Neutrophil (primary cell): ENCODE measurements at regions not wholly inside any gene's neighbourhood (a gene's known extent, or its start where the extent isn't known, plus 50 kb on each side); places are given as distances from the start of the nearest gene placed in this dataset.

Experiments used
- H3K27ac ChIP-seq: fragments of 200-600 bp; sonication (generic); 2 replicates; pipeline ENCODE4 v1.5.1; 2016; ENCODE audit warnings: mild to moderate bottlenecking, moderate library complexity
- H3K27me3 ChIP-seq: fragments of 200-600 bp; sonication (generic); 2 replicates; pipeline ENCODE4 v1.6.0; 2016; ENCODE audit warnings: mild to moderate bottlenecking
- H3K36me3 ChIP-seq: fragments of 200-600 bp; sonication (generic); 2 replicates; pipeline ENCODE4 v1.5.1; 2017
- H3K4me1 ChIP-seq, 2 experiments: fragments of 200-600 bp in 1 of 2; sonication (generic) in 1 of 2; 1 replicate in 1 of 2; 2 replicates in 1 of 2; pipeline versions ENCODE4 v1.5.1 to v1.6.1; 2013 to 2016; ENCODE audit warnings: low read depth in 1 of 2, low read length in 1 of 2, mild to moderate bottlenecking in 1 of 2, moderate library complexity in 1 of 2; ENCODE audit not compliant: control insufficient read depth in 1 of 2, insufficient read depth in 1 of 2
- H3K4me3 ChIP-seq, 2 experiments: fragments of 200-600 bp in 1 of 2; sonication (generic) in 1 of 2; 1 replicate in 1 of 2; 2 replicates in 1 of 2; pipeline ENCODE4 v1.5.1; 2013 to 2016; ENCODE audit warnings: low read depth in 1 of 2, low read length in 1 of 2, mild to moderate bottlenecking in 1 of 2, moderate library complexity in 1 of 2
- H3K9me3 ChIP-seq: fragments of 200-600 bp; sonication (generic); 2 replicates; pipeline ENCODE4 v1.5.1; 2016
- TF ChIP-seq, protein P1 (sequence below): fragments of 200-600 bp; sonication (generic); IDR thresholded peaks from 2 replicates; pipeline ENCODE4 v1.5.1; 2016; ENCODE audit warnings: antibody characterized with exemption

DNA sequence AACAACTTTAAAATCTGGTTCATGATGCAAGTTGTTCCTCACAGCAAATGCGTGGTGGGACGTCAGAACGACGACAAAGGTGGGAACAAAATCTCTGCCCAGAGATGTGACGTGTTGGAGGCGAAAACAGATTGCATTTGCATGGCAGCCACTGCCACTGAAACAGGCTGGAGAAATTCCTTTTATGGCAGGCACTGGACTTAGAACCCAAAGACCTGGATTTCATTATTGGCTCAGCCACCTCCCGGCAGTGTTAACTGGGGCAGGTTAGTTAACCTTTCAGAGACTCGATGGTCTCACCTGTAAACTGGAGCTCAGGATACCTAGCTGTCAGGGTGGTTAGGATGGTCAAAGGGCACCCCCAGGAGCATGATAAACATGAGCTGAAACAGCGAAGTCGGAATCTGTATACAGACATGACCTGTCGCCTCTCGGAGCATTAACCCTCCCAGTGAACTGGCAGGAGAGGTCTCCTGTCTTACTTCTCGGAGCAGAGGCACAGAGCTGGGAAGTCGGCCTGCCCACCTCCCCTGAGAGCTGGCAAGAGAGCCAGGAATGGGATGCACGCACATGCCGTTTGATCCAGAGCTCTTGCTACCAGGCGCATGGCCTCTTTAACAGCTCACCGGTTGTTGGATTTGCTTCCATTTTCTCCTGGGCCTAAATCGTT lies 59.2 kb upstream of the TARBP1 start:
- peaks cover 6 to 9% of the 10 kb centered on the region in 2 experiments for H3K4me1 ChIP-seq
- TF ChIP-seq, protein P1, sequence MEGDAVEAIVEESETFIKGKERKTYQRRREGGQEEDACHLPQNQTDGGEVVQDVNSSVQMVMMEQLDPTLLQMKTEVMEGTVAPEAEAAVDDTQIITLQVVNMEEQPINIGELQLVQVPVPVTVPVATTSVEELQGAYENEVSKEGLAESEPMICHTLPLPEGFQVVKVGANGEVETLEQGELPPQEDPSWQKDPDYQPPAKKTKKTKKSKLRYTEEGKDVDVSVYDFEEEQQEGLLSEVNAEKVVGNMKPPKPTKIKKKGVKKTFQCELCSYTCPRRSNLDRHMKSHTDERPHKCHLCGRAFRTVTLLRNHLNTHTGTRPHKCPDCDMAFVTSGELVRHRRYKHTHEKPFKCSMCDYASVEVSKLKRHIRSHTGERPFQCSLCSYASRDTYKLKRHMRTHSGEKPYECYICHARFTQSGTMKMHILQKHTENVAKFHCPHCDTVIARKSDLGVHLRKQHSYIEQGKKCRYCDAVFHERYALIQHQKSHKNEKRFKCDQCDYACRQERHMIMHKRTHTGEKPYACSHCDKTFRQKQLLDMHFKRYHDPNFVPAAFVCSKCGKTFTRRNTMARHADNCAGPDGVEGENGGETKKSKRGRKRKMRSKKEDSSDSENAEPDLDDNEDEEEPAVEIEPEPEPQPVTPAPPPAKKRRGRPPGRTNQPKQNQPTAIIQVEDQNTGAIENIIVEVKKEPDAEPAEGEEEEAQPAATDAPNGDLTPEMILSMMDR: no peak
- H3K4me3 ChIP-seq: no peak overlapping the region
- H3K27ac ChIP-seq: no peak overlapping the region
- H3K27me3 ChIP-seq: no peaks in the 10 kb centered on the region
- no peaks in the 10 kb centered on the region for H3K9me3 ChIP-seq
- H3K36me3 ChIP-seq: no peaks in the 10 kb centered on the region

DNA sequence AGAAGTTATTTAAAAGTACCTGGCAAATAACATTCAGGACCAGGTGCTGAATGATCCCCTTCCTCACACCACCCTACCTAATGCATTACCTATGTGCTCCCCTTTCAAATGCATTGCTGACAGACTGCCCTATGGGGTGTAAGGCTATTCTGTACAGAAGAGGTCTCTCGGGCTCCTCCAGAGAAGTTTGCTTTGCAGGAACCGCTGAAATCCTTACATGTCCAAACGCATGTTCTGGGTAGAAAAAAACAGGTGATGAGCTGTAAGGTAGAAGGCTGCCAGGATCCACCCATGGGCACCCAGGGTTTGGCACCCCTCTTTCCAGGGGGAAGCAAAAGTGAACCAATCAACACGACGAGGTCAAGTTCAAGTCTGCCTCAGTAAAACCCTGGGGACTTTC lies 58.3 kb upstream of the TARBP1 start:
- Histone ChIP-seq H3K27ac (no peak overlapping the region), H3K9me3 (no peaks in the 10 kb centered on the region), H3K27me3 (no peaks in the 10 kb centered on the region), H3K36me3 (no peaks in the 10 kb centered on the region), H3K4me1 (peaks cover 16 to 18% of the 10 kb centered on the region in 2 experiments), H3K4me3 (no peak overlapping the region)
- TF ChIP-seq, protein P1: no peak

DNA sequence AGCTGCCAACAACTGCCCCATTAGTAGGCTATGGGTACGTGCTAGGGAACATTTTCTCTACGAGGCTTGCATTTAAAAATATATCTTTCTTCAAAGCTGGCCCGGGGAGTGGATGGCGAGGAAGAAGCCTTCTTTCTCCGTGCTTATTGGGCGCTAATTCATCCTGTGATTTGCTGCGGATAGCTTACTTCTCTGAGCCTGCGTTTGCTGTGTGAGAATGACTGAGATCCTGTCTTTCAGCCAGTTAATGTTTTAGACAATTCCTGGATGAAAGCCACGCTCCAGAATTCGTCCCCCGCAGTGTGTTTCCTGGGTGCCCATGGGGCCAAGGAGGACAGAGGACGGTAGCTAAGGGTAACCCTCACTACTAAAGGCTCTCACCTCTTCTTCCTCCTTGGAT lies 57.8 kb upstream of the TARBP1 start:
- Histone ChIP-seq H3K36me3 (no peaks in the 10 kb centered on the region), H3K9me3 (no peaks in the 10 kb centered on the region), H3K4me3 (no peak overlapping the region), H3K27ac (no peak overlapping the region), H3K4me1 (peaks cover 21 to 23% of the 10 kb centered on the region in 2 experiments), H3K27me3 (no peaks in the 10 kb centered on the region)
- TF ChIP-seq, protein P1: no peak

DNA sequence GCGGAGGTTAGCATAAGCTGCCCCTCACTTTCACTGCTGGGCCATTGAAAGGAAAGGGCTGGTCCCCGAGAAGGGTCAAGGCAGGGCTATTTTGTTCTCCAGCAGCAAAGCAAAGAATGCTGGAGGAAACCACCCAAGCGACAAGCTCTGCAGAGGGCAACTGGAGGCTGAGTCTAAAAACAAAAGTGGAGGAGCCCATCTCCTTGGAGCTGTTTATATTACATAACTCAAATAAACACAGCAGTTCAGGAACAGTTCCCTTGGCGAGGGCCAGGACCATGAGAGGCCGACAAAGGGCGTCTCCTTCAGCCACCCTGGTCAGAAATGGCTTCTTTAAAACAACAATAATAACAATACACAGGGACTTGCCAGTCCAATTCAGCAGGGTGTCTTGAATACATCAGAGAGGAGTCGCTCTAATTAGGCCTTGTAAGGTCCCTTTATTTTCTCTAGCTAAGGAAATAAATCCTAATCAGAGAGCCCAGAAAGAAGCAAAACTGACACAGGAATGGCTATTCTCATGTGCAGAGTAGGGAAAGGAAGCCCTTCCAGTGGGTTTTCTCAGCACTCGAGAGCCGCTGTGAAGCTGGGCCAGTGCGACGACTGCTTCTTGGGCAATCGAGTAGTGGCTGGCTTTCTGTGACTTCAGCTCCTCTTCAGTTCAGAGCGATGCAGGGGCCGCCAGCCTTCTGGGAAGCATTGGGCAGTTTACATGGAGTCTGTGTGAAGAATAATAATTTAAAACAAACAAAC lies 57.0 kb upstream of the TARBP1 start:
- TF ChIP-seq, protein P1: no peak
- no peak overlapping the region for H3K27ac ChIP-seq
- H3K9me3 ChIP-seq: no peaks in the 10 kb centered on the region
- peaks cover 29 to 30% of the 10 kb centered on the region in 2 experiments for H3K4me1 ChIP-seq
- no peak overlapping the region for H3K4me3 ChIP-seq
- no peaks in the 10 kb centered on the region for H3K36me3 ChIP-seq
- no peaks in the 10 kb centered on the region for H3K27me3 ChIP-seq

DNA sequence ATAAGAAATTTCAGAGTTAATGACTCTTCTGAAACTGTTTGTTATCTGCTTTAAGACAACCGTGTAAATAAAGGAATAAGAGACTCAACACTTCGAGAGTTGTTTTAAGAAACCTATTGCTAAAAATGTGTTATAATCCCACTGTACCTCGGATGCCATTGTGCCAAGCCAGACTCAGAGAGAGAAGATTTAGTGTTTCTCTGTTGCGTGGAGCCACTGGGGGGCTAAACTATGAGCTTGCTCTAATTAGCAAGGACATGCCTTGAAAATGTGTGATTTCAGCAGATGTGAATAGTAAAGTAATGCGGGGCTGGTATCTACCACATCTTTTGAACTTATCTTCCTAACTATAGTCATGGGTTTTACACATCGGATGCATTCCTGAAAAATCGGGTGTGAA lies 56.2 kb upstream of the TARBP1 start:
- no peak overlapping the region for H3K4me3 ChIP-seq
- TF ChIP-seq, protein P1: no peak
- no peaks in the 10 kb centered on the region for H3K9me3 ChIP-seq
- H3K27ac ChIP-seq: no peak overlapping the region
- H3K4me1 ChIP-seq: peaks cover 35 to 38% of the 10 kb centered on the region in 2 experiments
- no peaks in the 10 kb centered on the region for H3K36me3 ChIP-seq
- H3K27me3 ChIP-seq: no peaks in the 10 kb centered on the region
